GM19467 (cell line): ENCODE measurements at regions not wholly inside any gene's neighbourhood (a gene's known extent, or its start where the extent isn't known, plus 50 kb on each side); places are given as distances from the start of the nearest gene placed in this dataset.

Experiments
- ATAC-seq: cut with Tn5 transposase; IDR thresholded peaks from one replicate; pipeline ENCODE4 v1.9.1; 2021; ENCODE audit warnings: mild to moderate bottlenecking, moderate library complexity; ENCODE audit not compliant: unreplicated experiment

DNA sequence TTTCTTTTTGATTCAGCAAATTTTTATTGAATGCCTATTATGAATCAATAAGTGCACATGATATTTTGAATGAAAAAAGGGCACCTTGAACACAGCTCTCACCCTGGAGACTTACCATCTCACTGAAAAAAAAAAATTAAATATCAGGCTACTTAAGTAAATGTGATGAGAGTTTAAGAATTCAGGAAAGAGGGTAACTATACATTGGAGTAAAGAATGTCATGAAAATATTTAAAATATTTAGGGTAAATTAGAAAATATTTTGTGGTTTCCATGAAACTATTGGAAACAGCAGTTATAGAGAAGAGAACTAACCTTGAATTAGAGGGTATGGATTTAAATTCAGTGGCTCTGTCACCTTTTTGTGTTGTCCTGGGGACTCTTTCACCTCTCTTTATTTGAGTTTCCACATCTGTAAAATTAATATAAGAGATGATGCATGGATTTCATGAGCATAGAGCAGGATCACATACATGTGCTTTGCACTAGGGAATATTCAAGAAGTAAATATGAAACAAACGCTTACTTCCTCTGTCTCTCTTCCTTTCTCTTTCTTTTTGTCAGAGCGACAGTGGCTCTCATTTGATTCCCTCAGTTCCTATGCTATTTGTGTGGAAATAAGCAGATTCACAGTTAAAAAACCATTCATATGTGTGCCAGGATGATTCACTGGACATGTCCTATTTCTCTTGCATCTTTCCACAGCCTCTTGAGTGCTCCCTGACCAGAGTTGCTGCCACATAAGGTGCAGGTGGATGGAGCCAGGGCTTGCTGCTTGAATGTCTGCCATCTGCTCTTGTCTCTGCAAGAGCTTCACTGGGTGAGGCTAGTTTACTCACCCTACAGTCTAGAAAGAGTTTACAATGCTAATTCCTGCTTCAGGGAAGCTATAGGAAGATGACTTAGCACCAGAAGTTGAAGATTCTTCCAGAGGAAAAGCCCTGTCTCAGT is 533.1 kb downstream of the ETS1 start:
- peak; percentile 52 for ATAC-seq

DNA sequence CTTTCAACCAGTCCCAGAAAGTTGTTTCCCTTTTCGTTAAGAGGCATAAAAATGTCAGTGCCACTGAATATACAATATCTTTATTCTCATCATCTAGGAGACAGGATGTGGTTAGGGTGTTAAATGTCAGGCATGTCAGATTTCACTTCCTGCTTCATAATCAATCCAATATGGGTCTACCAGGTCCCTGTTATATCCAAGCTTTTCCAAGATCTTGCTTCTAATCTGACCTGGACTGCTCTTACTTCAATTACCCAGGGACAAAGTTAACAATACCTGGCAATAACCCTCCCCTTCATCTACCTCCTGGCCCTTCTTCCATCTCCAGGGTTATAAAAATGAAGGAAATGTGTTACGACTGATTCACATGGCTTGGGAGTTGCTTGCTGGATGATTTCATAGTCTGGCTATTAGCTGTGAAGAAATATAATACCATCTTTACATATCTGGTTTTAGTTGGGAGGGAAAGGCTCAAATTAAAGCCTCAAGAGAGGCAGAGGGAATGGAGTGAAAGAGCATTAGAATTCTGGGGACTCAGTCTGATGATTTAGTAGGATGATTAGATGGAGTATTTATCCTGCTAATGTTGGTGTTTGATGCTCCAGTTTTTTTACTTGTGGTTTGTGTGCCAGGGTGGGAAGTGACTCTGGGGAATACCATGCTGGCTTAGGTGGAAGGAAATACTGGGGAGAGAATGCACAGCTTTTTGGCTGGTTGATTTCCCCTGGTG is 534.3 kb downstream of the ETS1 start:
- no peak for ATAC-seq

DNA sequence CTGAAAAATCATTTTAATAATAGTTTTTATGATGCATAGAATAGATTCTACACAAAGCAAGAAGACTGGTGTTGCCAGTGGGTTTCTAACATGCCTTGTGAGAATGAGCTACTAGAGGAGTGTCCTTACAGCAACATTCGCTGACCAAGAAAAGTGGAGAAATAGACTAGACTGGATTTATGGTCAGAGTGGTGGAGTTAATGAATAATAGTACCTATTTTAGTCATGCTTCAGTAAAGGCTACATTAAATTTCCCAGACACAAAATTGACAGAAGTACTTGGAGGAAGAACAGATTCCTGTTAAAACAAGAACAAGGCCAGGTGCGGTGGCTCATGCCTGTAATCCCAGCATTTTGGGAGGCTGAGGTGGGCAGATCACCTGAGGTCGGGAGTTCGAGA is 539.2 kb downstream of the ETS1 start:
- no peak for ATAC-seq

DNA sequence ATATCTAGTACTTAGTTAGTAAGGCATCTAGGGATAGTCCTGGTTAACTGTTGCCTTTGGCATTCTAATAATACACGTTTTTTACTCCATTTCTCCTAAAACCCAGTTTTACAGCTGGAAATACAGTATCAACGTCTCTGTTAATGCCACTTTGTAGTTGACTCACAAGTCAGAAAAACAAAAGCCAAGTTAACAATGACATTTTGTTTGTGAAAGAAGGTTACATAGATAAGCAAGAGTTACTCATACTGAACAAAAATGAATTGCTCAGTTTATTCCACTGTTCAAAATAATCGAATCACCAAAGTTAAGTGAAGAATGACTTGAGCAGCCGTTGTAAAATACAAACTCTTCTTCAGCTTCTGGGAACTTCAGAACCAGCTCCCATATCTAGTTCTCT is 540.3 kb downstream of the ETS1 start:
- ATAC-seq = no peak

DNA sequence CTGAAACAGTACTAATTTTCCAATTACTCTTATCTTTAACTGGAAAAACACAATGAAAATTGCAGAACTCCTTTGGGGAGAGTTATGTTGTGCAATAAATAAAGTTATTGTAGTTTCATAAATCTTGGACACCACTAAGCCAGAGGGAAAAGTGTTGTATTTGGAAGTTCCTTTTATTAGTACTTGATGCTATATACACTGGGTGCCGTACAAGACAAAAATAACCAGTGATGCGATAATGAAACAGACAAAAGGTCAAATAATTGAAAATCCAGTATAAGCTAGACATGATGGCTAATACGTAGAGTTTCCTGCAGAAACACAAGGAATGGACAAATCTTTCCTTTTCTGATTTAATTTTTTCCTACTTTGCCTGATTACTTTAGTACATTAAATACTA is 541.1 kb downstream of the ETS1 start:
- no peak for ATAC-seq

DNA sequence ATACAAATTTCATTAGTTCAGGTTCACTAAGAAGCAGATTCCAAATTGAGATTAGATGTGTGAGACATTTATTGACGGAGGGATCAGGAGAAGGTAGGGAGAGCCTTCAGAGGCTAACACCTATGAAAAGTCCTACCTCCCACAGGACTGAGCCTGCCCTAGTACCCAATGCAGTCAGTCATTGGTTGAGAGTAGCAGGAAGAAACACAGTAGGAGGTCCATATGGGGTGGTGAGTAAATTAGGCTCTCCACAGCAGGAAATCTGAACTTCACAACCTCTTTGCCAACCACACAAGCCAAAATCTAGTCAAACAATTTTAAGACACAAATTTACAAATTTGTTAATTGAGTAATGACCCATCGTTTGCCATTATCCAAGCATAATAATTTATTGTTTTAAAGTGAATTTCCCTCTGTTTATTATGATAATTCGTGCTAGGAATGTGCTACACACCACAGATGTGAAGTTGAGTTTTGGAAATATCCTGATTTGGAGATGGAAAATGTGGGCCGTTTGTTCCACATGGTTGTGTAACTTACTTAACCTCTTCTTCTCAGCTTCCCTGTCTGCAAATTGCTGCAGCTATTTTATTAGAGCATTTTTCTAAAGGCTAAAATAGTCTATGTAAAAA is 542.1 kb downstream of the ETS1 start:
- no peak for ATAC-seq

DNA sequence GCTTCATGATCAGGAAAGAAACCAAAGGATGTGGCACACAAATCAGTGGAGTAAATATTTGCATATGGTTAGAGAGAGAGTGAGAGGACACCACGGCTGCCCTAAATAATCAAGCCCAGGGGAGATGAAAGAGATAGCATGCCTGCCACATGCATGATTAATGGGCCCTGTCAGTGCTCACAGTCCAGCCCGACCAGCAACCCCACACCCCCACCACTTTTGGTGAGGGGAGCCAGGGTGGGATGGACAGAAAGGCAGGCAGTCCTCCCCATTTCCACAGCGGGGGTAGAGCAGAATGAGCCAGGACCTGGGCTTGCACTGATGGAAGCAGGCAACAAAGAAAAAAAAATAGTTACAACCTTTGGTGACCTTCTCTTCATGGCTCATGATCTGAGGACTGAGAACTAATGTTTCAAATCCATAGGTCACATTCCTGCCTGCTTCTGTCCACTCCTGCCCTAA is 545.0 kb downstream of the ETS1 start:
- ATAC-seq = no peak

DNA sequence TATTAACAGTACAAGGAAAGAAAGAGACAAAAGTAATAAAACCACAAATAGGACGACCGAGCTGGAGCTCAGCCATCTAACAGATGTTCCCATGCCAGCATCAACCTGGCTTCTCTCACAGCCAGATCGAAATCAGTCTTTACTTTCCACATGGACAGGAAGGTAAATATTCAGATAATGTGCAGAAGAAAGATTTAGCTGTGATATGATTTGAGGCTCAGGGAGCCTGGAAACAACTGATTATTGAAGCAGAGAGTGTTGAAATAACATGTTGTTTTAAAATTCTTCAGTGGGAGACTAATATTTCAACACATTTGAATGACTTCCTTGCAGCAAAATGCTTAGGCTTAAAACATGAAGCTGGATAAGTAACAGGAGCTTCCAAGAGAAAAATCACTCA is 546.8 kb downstream of the ETS1 start:
- no peak for ATAC-seq

DNA sequence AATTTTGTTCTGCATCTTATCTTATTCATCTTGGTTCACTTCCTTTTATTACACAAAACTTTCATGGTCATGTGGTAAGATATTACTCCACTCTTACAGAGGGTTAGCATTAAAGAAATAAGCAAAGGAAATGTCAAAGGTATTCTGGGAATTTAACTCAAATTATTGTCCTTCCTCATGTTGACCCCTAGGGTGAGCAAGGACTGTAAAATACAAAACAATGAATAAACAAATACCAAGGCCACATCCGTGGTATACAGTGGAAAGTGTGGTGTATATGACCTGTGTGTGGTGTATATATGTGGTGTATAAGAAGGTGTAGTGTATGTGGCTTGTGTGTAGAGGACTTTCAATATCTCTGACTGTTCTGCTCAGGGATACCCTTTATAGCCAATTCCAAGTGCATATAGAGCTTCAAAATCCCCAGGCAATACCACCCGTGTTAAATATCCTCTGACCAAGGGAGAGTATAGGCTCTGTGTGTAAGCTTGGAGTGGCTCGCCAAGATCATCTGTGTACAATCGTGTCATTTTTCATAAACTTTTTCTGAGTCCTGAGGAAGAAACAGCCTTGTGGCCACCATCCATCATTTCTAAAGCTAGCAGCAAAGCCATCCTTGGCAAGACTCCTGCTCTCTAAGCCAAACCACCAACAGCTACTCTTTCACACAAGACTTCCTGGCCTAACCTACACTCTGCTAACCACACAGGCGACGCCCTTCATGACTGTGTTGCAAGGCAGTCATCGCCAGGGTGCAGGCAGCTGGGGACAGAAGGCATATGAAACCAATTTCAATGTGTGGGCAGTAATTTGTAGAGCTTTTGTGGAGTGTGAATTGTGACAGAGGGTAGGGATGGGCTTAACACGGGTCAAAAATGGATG is 548.0 kb downstream of the ETS1 start:
- ATAC-seq = peak; percentile 96

DNA sequence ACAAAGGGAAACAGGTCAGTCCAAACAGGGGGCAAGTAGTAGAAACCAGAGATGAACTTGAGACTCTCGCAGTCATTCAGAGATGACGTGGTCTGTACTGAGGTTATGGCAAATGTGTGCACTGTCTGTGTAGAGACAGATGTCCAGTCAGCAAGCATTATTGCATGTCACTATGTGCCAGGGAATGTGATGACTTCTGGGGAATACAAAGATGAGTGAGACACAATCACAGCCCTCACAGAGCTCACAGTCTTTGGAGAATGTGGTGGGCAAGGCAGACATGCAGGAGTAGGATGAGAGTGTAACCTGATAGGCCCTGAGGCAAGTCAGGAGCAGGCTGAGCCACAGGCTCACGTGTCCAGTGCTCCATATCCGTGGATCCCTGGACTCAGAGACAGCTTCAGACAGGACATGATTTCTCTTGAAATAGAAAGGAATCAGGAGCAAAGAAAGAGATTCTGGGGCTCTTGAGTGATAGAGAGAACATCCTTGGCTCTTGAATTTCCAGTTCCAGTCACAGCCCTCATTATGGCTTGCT is 550.7 kb downstream of the ETS1 start:
- ATAC-seq = no peak

DNA sequence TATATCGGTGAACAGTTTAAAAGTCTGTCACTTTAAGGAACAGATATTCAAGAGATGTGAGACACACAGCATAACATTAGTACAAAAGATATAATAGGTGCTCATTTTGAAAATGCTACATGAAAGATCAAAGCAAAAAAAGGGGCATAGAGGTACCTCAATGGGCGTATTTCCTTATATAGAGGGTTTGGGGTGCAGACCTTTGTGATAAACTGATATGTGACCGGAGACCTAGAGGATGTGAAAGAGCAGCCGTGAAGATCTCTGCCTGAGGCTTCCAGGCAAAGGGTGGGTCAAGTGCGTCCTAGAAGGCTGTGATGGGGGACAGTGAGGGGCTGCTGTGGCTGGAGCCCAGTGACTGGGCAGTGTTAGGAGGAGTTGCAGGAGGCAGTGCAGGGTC is 551.4 kb downstream of the ETS1 start:
- no peak for ATAC-seq

DNA sequence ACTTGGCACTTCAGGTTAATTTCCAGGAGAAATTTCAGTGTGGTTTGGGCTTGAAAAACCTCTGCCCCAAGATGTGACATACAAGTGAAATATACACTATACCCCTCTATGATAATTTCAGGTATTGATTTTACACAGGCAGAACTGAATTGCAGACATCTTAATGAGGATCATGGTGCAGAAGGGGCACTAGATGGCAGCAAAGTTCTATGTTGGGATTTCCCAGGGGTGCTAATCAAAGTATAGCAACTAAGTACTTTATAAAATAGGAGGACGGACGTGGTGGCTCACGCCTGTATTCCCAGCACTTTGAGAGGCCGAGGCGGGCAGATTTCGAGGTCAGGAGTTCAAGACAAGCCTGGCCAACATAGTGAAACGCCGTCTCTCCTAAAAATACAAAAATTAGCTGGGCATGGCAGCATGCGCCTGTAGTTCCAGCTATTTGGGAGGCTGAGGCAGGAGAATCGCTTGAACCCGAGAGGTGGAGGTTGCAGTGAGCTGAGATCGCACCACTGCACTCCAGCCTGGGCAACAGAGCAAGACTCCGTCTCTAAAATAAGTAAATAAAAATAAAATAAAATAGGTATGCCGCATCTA is 555.7 kb downstream of the ETS1 start:
- ATAC-seq = peak; percentile 82

DNA sequence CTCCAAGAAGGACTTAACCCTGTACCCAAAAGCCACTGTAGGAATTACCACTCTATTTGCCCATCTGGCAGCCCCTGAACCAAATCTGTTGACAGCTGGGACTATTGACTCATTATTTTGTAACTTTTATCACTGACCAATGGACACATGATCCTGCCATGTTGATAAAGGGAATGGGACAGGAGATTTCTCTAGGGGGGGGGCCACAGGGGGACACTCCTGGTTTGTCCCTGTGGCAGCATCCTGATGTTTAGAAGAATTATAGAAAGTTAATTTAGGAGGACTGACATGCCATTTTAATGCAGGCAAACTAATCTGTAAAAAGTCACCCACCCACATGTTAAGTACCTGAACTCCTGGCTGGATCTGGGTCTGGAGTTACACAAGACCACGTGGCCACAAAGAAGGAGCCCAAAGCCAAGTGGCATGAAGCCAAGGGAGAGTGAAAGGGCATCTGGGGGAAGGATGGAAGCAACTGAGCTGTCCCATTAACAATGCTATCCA is 558.1 kb downstream of the ETS1 start:
- ATAC-seq = no peak

DNA sequence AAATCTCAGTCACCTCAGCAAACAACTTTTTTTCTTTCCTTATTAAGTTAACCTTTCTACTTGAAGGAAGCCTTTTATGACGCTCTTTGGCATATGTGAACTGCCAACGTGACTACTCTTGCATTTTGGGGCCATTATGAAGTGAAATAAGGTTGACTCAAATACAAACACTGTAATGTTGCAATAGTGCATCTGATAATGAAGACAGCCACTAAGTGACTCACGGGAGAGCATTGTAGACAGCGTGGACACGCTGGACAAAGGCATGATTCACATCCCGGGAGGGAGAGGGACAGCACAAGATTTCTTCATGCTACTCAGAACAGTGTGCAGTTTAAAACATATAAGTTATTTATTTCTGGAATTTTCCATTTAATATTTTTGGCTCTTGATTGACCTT is 560.8 kb downstream of the ETS1 start:
- no peak for ATAC-seq

DNA sequence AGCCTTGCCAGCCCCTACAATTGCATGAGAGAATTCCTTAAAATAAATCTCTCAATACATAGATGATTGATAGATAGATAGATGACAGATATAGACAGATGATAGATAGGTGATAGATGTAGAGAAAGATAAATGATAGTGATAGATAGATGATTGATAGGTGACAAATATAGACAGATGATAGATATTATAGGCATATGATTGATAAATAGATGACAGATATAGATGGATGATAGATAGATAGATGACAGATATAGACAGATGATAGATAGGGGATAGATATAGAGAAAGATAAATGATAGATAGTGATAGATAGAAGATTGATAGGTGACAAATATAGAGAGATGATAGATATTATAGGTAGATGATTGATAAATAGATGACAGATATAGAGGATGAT is 564.6 kb downstream of the ETS1 start:
- ATAC-seq = no peak

DNA sequence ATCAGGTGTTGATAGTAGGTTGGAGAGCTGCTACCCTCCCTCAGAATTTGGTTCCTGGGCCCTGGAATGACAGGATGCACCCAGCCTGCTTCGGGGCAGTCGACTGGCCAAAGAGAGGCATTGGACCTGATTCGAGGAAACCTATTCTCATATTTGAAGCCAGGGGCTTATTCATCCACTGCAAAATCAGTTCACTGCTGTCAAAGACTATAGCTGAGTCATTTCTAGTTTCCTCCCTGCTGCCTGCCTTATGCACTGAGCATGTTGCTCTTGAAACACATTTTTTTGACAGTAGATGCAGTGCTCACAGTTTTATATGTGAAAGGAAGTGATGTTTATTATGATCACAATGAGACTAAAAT is 565.4 kb downstream of the ETS1 start:
- no peak for ATAC-seq

DNA sequence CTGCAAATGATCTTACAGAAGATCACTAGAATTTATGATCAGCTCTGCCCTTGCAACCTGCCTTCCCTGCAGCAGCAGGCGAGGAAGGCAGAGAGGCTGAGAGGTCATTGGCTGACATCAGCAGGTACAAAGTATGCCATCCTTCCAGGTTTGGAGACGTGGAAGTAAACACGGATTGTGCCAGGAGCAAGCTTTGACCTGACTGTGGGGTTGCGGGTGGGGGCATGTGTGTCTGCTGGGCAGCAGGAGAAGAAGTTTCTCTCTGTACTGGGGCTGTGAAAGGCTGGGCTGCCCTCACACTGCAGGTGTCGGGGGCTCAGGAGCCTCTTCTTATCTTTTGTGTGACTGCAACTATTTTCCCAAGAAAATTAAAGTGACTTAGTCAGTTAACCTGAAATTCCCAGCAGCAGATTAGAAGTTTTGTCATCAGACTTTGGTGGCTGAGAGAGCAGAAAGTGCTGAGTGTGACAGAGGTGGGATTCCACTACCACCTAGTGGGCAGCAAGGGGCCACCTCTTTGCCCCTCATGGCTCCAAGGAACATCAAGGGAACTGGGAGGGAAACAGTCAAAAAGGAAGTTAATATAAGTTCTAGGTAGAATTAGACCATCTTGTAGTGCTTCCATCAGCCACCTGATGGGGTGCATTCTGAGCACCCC is 565.9 kb downstream of the ETS1 start:
- ATAC-seq = no peak

DNA sequence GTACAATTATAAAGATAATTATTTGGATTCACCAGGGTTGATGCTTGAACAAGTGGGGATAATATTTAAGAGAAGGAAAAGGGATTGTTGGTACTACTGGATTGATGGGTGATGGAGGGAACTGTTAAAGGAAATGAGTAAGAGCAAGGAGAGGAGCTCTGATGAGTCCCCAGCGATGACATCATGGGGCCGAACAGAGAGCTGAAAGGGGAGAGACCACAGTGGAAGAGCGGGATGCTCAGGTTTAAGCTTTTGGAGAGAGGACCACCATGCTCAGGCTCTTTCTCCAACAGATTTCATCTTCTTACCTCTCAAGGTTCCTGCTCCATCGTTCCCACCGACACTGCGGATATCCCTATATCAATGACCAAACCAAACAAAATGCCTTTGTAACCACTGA is 568.7 kb downstream of the ETS1 start:
- ATAC-seq = no peak

DNA sequence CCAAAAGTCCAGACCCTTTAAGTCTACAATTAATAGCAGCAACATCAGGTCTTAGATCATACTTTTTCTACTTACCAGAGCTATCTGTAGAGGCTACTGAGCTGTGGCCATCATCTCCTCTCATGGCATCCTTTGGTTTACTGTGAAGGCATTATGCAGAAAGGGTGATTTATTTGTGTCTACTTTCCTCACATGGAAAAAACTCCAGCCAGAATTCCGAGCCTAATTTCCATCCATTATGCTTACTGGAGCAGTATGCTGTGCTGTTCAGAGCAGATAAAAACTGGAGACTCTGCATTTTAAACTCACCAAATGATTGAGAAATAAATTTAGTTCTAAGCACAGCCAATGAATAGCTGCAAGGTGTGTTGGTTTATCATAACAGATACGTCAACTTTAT is 581.8 kb downstream of the ETS1 start:
- no peak for ATAC-seq
